ENCODE measurements at regions not wholly inside any gene's neighbourhood (a gene's known extent, or its start where the extent isn't known, plus 50 kb on each side); places are given as distances from the start of the nearest gene placed in this dataset.

DNA sequence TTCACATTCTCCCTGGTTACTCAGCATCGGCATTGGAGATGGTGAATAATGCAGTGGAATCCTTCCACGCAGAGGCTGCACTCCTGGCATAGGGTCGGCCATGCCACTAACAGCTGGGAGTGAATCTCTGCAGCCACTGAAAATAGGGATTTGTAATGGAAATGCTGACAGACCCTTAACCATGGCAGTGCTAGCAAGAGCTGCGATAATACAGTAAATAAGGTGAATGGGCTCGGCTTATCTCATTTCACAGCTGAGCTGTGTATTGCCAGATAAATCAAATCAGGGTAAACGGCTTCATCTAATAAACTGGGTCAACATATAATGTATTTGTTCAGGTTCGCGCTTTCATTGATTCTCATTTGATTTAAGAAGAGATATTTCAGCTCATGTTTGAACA lies 156.8 kb downstream of the SLC35B3 start:
- Histone ChIP-seq H3K4me1 (ENCODE audit: low read length) (peaks cover 21% of the 10 kb centered on the region), H4K20me1 (ENCODE audit: insufficient read depth, low read length) (no peaks in the 10 kb centered on the region), H3K27ac (ENCODE audit: low read length) (no peak overlapping the region), H3K4me3 (ENCODE audit: low read length) (no peak overlapping the region), H3K36me3 (replicated peaks; ENCODE audit: low read depth, low read length) (no peaks in the 10 kb centered on the region), H3K27me3 (ENCODE audit: low read depth, low read length) (no peaks in the 10 kb centered on the region), H3K9me3 (ENCODE audit: insufficient read depth, low read length) (no peaks in the 10 kb centered on the region), H3K79me2 (ENCODE audit: low read length) (no peaks in the 10 kb centered on the region), H3K4me2 (ENCODE audit: low read length) (no peak overlapping the region), H2AFZ (ENCODE audit: low read depth, low read length) (no peak overlapping the region), H3K9ac (ENCODE audit: low read length) (no peak overlapping the region)
- TF ChIP-seq EZH2phosphoT487 (IDR thresholded peaks at IDR 0.05; ENCODE audit: low read depth), result no peak
- no peak for TF ChIP-seq CTCF (IDR thresholded peaks at IDR 0.05; ENCODE audit: low read depth, low read length)

DNA sequence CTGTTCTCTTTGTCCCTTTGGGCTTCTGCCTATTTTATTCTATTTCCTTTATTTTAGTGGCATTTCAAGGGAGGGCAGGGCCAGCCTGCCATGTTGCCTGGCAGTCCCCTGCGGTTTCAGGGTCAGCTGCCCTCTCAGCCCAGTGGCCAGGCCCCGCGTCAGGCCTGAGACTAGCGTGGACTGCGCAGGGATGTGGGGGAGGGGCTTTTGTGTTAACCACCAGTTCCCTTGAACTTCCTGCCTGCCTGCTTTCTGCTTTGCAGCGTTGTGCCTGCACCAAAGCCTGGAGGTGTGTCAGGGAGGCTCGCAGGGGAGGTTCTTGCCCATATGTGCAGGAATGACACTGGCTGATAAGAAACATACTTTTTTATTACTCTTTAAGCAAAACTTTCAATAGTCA lies 157.6 kb downstream of the SLC35B3 start:
- no peaks in the 10 kb centered on the region for H3K9me3 ChIP-seq (ENCODE audit: insufficient read depth, low read length)
- TF ChIP-seq EZH2phosphoT487 (IDR thresholded peaks at IDR 0.05; ENCODE audit: low read depth) (no peak), CTCF (IDR thresholded peaks at IDR 0.05; ENCODE audit: low read depth, low read length) (no peak)

GRCh38 chr6:8276148-8276547 lies 159.2 kb downstream of the SLC35B3 start:
- Histone ChIP-seq H3K9me3 (ENCODE audit: insufficient read depth, low read length) (no peaks in the 10 kb centered on the region), H2AFZ (ENCODE audit: low read depth, low read length) (no peak overlapping the region), H3K4me3 (ENCODE audit: low read length) (no peak overlapping the region), H3K4me2 (ENCODE audit: low read length) (no peak overlapping the region), H3K36me3 (replicated peaks; ENCODE audit: low read depth, low read length) (no peaks in the 10 kb centered on the region), H3K27ac (ENCODE audit: low read length) (no peak overlapping the region), H3K9ac (ENCODE audit: low read length) (no peak overlapping the region), H4K20me1 (ENCODE audit: insufficient read depth, low read length) (no peaks in the 10 kb centered on the region), H3K4me1 (ENCODE audit: low read length) (peaks cover 21% of the 10 kb centered on the region), H3K79me2 (ENCODE audit: low read length) (no peaks in the 10 kb centered on the region), H3K27me3 (ENCODE audit: low read depth, low read length) (no peaks in the 10 kb centered on the region)
- no peak for TF ChIP-seq CTCF (IDR thresholded peaks at IDR 0.05; ENCODE audit: low read depth, low read length)
- TF ChIP-seq EZH2phosphoT487 (IDR thresholded peaks at IDR 0.05; ENCODE audit: low read depth), result no peak

More for the DNA sequence above, 157.6 kb downstream of the SLC35B3 start:
- H3K4me2 ChIP-seq (ENCODE audit: low read length), result peak overlapping the region; percentile 24; the same call in 1 of the 2 replicates
- H3K27me3 ChIP-seq (ENCODE audit: low read depth, low read length), result no peaks in the 10 kb centered on the region
- H3K79me2 ChIP-seq (ENCODE audit: low read length), result no peaks in the 10 kb centered on the region
- peak overlapping the region; percentile 34; the same call in 1 of the 2 replicates for H2AFZ ChIP-seq (ENCODE audit: low read depth, low read length)
- H3K4me1 ChIP-seq (ENCODE audit: low read length), result peaks cover 21% of the 10 kb centered on the region
- no peak overlapping the region for H3K27ac ChIP-seq (ENCODE audit: low read length)
- no peaks in the 10 kb centered on the region for H4K20me1 ChIP-seq (ENCODE audit: insufficient read depth, low read length)
- no peak overlapping the region for H3K9ac ChIP-seq (ENCODE audit: low read length)
- H3K36me3 ChIP-seq (replicated peaks; ENCODE audit: low read depth, low read length), result no peaks in the 10 kb centered on the region
- no peak overlapping the region for H3K4me3 ChIP-seq (ENCODE audit: low read length)

- TF ChIP-seq CTCF (IDR thresholded peaks at IDR 0.05; ENCODE audit: low read depth, low read length) (no peak), EZH2phosphoT487 (IDR thresholded peaks at IDR 0.05; ENCODE audit: low read depth) (no peak)
- Histone ChIP-seq H3K9me3 (ENCODE audit: insufficient read depth, low read length) (no peaks in the 10 kb centered on the region), H3K27ac (ENCODE audit: low read length) (no peak overlapping the region), H2AFZ (ENCODE audit: low read depth, low read length) (no peak overlapping the region), H3K4me3 (ENCODE audit: low read length) (no peak overlapping the region), H3K79me2 (ENCODE audit: low read length) (no peaks in the 10 kb centered on the region), H3K9ac (ENCODE audit: low read length) (no peak overlapping the region), H3K27me3 (ENCODE audit: low read depth, low read length) (no peaks in the 10 kb centered on the region), H3K4me1 (ENCODE audit: low read length) (peaks cover 23% of the 10 kb centered on the region), H4K20me1 (ENCODE audit: insufficient read depth, low read length) (no peaks in the 10 kb centered on the region), H3K4me2 (ENCODE audit: low read length) (no peak overlapping the region), H3K36me3 (replicated peaks; ENCODE audit: low read depth, low read length) (no peaks in the 10 kb centered on the region)
Observed at GRCh38 chr6:8275667-8276066, 159.7 kb downstream of the SLC35B3 start.

All from OCI-LY3 (cell line).